Right atrium auricular region (tissue), 2 donors: ENCODE measurements at regions not wholly inside any gene's neighbourhood (a gene's known extent, or its start where the extent isn't known, plus 50 kb on each side); places are given as distances from the start of the nearest gene placed in this dataset.

Experiments used
- DNase-seq: peaks from one replicate; pipeline ENCODE4 v3.0.0-alpha.2; 2019; ENCODE audit warnings: low spot score
- H3K27ac ChIP-seq, 2 donors: fragments of 200-600 bp; sonication (generic); 1 replicate in 1 of 2; 2 replicates in 1 of 2; pipeline ENCODE4 v1.5.1; 2016 to 2019
- H3K27me3 ChIP-seq, 2 donors: fragments of 200-600 bp; sonication (generic); one replicate each; pipeline versions ENCODE4 v1.5.1 to v1.6.0; 2017 to 2019
- H3K36me3 ChIP-seq: fragments of 200-600 bp; sonication (generic); one replicate; pipeline ENCODE4 v1.5.1; 2016
- H3K4me1 ChIP-seq, 2 donors: fragments of 200-600 bp; sonication (generic); one replicate each; pipeline versions ENCODE4 v1.5.1 to v1.6.0; 2017 to 2019
- H3K4me3 ChIP-seq, 2 donors: fragments of 200-600 bp; sonication (generic); 1 replicate in 1 of 2; 2 replicates in 1 of 2; pipeline ENCODE4 v1.5.1; 2017 to 2019; ENCODE audit warnings: mild to moderate bottlenecking in 1 of 2, moderate library complexity in 1 of 2
- H3K9me3 ChIP-seq, 2 donors: fragments of 200-600 bp; sonication (generic); one replicate each; pipeline ENCODE4 v1.5.1; 2019
- TF ChIP-seq, protein P1 (sequence below), 2 donors: fragments of 200-600 bp; sonication (generic); IDR thresholded peaks; one replicate each; pipeline ENCODE4 v1.5.1; 2019; ENCODE audit warnings: antibody characterized with exemption in 2 of 2

GRCh38 chr2:105464325-105464724 lies 65.5 kb upstream of the FHL2 start:
- TF ChIP-seq, protein P1, sequence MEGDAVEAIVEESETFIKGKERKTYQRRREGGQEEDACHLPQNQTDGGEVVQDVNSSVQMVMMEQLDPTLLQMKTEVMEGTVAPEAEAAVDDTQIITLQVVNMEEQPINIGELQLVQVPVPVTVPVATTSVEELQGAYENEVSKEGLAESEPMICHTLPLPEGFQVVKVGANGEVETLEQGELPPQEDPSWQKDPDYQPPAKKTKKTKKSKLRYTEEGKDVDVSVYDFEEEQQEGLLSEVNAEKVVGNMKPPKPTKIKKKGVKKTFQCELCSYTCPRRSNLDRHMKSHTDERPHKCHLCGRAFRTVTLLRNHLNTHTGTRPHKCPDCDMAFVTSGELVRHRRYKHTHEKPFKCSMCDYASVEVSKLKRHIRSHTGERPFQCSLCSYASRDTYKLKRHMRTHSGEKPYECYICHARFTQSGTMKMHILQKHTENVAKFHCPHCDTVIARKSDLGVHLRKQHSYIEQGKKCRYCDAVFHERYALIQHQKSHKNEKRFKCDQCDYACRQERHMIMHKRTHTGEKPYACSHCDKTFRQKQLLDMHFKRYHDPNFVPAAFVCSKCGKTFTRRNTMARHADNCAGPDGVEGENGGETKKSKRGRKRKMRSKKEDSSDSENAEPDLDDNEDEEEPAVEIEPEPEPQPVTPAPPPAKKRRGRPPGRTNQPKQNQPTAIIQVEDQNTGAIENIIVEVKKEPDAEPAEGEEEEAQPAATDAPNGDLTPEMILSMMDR (IDR thresholded peaks at IDR 0.05): no peak

GRCh38 chr2:105460048-105460732 lies 61.3 kb upstream of the FHL2 start:
- Histone ChIP-seq H3K36me3 (no peaks in the 10 kb centered on the region), H3K4me1 (no peaks in the 10 kb centered on the region), H3K4me3 (no peak overlapping the region), H3K27me3 (no peaks in the 10 kb centered on the region), H3K9me3 (no peaks in the 10 kb centered on the region), H3K27ac (peak overlapping the region in 1 of 2 donors; percentile 13)
- TF ChIP-seq, protein P1 (IDR thresholded peaks at IDR 0.05): no peak
- peak; percentile 50 for DNase-seq

More at GRCh38 chr2:105464325-105464724, 65.5 kb upstream of the FHL2 start:
- no peaks in the 10 kb centered on the region for H3K9me3 ChIP-seq
- DNase-seq: no peak
- no peaks in the 10 kb centered on the region for H3K4me1 ChIP-seq
- H3K27ac ChIP-seq: no peak overlapping the region
- no peaks in the 10 kb centered on the region for H3K27me3 ChIP-seq
- no peak overlapping the region for H3K4me3 ChIP-seq
- no peaks in the 10 kb centered on the region for H3K36me3 ChIP-seq

DNA sequence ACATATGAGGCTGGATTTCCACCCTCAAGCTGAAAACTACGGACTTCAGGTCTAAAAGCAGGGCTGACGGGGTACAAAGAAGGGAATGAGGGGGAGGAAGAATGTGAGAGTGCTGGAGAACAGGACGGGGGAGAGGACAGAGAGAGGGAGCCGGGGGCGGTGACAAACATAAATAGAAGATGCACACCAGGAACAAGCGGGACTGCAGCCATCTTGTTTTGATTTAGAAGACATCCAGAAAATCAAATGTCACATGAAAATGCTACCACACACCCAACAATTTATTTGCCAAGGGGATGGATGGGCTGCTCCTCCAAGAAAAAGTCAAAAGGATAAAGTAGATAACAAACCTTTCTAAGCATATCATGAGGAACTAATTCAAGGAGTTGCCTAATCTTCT lies 59.2 kb upstream of the FHL2 start:
- no peak for DNase-seq
- H3K4me3 ChIP-seq: no peak overlapping the region
- no peaks in the 10 kb centered on the region for H3K4me1 ChIP-seq
- no peaks in the 10 kb centered on the region for H3K9me3 ChIP-seq
- no peaks in the 10 kb centered on the region for H3K36me3 ChIP-seq
- TF ChIP-seq, protein P1 (IDR thresholded peaks at IDR 0.05): no peak
- no peaks in the 10 kb centered on the region for H3K27me3 ChIP-seq
- H3K27ac ChIP-seq: no peak overlapping the region

DNA sequence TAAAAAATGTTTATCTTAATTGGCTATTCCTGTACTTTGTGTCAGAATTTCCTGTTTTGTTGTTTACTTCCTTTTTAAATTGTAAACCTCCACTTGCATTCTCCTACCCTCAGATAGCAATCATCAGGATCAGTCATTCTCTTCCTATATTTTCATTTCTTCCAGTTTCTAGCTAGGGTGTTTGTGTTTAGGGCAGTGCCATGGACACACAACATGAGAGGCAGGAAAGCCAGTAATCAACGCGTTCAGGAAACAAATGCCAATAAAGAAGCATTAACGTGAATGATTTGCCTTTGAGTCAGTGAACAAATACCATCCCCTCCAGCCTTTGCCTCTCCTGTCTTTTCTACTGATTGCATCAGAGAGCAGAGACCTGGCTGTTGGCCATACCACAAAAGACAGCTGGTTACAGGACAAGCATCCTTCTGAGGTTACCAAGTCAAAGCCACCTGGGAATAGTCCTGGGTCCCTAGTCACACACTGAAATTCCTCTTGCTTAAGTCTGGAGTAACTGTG lies 56.7 kb upstream of the FHL2 start:
- Histone ChIP-seq H3K9me3 (no peaks in the 10 kb centered on the region), H3K27ac (no peak overlapping the region), H3K4me3 (no peak overlapping the region), H3K4me1 (no peaks in the 10 kb centered on the region), H3K27me3 (no peaks in the 10 kb centered on the region), H3K36me3 (no peaks in the 10 kb centered on the region)
- DNase-seq: no peak
- TF ChIP-seq, protein P1 (IDR thresholded peaks at IDR 0.05): no peak

- H3K36me3 ChIP-seq: no peaks in the 10 kb centered on the region
- no peak overlapping the region for H3K27ac ChIP-seq
- no peaks in the 10 kb centered on the region for H3K27me3 ChIP-seq
- TF ChIP-seq, protein P1 (IDR thresholded peaks at IDR 0.05): no peak
- H3K4me1 ChIP-seq: no peaks in the 10 kb centered on the region
- no peak for DNase-seq
- no peak overlapping the region for H3K4me3 ChIP-seq
- no peaks in the 10 kb centered on the region for H3K9me3 ChIP-seq
Observed at GRCh38 chr2:105454801-105455485, 56.1 kb upstream of the FHL2 start.
